HG03066 (cell line): ENCODE measurements at regions not wholly inside any gene's neighbourhood (a gene's known extent, or its start where the extent isn't known, plus 50 kb on each side); places are given as distances from the start of the nearest gene placed in this dataset.

Source experiments
- ATAC-seq: cut with Tn5 transposase; IDR thresholded peaks from one replicate; pipeline ENCODE4 v1.9.1; 2021; ENCODE audit warnings: low read depth; ENCODE audit not compliant: unreplicated experiment

DNA sequence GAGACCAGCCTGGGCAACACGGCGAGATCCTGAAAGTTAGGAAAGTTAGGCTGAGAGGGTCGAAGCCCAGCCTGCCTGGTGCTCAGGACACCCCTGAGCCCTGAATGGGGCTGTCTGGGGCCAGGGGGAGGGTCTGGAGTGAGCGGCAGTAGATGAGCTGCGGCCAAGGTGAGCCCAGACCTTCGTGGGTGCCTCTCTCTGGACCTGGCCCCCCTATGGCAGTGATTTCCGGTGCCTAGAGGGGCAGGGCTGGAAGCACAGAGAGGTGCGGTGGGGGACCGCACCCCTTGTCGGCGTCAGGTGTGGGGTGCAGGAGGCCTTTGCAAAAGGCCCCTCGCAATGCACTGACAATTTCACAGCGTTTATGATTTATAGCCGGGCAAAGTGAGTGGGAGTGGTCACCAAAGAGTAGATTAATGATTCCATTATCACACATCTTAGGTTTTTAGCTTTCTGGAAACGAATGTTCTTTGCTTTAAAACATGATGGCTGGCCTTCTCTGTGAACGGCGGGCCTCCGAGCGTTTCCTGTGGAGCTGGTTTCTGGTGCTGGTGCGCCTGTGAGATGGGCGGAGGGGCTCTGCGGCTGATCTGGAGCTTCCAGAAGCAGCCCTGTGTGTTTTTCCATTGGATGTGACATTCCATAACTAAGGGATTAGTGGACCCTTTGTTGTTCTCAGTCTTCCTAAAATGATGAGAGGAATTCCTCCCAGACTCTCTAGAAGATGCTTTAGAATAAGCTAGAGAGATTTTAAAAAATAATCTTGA lies 171.0 kb upstream of the ZNF32 start:
- ATAC-seq, result no peak

DNA sequence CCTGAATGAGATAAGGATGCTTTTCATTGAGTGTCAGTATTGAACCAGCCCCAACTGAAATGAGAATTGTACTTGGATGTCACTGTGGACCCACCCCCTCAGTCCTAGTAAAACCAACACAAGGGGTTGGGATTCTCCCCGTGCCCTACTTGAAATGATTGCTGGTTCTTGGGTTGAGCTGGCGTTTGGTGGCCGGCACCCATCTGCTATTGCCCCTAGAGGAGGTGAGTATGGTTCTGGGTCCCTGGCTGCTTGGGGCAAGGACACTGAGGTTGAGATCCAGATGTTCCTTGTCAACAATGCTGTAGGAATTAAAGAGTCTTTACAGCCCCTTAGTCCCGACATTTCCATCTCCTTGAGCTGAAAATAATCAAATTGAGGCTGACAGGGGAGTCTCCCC lies 170.0 kb upstream of the ZNF32 start:
- no peak for ATAC-seq

DNA sequence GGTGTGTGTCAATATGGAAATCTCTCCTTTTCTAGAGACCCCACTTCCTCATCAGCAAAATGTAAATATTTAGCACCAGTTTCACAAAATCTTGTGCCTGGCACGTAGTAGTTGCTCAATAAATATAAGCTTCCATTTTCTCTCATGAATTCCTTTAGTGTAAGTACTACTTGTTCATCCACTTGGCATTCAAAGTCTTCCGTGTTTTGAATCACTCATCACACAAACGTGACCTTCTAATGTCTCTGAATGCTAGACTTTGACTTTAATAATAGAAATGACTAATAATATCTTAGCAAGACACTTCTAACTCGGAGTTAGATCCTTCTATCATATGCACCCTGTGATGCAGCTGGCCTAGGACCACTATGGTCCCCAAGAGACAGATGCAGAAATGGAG lies 168.7 kb upstream of the ZNF32 start:
- no peak for ATAC-seq

DNA sequence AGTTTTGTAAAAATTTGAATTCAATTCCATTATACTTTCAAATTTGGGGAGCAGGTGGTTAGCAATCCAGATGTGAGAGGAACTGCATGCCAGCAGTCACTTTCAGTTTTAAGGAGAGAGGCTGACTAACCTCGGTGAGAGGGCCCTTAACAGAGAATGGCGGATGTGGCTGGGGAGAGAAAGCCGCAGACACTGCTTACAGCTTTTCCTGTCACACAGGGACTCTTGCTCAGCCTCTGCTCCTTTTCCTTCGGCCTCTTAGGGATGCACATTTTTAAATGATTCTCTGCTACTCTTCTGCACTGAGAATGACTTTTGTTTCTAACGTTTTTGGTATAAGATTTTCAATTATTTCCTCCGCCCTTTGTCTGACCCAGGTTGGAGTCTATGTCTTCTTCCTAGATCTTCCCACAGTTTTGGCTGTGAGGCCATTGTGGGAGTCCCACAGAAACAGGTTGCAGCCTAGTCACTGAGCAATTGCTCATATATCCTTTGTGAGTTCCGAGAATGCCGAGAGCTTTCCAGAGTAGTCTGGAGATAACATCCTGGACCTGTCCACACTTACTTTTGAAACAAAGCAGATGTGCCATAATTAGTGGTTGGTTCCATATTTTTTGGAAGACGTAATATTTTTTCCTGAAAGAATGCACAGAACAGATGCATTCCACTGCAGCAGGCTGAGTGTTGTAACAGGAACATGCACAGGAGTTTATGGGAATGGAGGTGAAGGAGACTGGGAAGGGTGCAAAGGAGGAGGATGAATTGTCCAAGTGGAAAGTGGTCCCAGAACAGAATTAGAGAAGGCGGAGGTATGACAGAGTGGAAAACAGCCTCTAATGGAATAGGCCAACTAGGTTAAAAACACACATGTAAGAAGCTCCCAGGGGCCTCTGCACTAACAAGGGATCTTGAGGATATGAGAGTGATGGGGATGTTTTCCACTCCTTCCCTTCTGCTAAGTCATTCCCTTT lies 168.0 kb upstream of the ZNF32 start:
- ATAC-seq, result peak; percentile 92

DNA sequence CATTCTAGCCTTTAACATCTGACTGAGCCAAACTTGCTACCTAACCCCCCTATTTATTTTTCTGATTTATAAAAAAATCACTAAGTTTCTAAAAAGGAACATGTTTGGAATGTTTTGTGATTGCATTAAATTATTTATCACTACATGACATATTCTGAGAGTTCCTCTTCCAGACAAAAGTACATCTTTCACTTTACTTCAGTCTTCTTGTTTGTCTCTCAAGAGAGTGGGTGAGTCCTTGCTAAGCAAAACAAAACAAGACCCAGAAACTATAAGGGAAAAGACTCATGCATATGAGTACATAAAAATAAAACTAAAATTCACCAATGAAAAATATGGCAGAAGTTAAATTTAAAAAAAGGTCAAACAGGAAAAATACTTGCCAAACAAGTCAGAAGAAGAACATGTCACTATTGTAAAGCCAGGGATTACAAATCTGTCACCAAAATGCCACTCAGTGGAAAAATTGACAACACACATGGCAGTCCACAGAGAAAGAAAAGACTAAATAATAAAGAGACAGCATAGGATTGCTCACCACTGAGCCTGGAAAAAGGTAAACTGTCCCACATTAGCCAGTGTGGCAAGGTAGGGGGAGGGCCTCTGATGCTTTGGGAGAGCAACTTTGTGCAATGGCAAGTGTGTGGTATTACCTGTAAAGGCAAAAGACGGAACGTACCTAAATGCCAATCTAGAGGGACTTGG lies 166.7 kb upstream of the ZNF32 start:
- no peak for ATAC-seq

DNA sequence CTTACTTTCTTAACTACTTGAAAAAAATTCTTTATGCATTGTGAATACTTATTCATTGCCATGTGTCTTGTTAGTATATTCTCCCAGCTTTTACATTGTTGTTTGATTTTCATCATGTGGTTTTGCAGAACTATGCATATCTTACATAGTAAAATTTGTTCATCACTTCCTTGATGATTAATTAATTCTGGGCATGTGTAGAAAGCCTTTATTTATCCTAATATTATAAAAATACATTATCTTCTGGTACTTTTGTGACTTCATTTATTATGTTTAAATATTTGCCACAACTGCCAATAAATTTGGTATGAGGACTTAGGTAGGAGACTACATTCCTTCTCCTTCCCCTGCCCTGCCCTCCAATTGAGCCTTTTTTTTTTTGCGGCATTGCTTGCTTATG lies 166.0 kb upstream of the ZNF32 start:
- ATAC-seq, result no peak

DNA sequence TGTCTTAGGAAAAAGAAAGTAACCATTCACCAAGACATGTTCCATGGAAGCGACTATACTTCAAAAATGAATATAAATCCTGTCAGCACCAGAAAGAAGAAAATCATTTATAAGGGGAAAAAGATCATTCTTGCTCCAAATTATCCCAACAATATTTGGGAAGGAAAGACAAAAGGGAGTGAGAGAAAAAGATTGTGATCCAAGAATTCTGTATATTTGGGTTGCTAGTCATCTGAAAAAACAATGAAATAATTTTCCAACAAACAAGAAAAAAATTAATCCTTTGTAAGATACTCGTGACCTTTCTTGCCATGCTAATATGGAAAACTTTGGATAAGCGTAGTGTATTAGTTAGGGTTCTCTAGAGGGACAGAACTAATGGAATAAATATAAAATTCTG lies 163.2 kb upstream of the ZNF32 start:
- no peak for ATAC-seq

DNA sequence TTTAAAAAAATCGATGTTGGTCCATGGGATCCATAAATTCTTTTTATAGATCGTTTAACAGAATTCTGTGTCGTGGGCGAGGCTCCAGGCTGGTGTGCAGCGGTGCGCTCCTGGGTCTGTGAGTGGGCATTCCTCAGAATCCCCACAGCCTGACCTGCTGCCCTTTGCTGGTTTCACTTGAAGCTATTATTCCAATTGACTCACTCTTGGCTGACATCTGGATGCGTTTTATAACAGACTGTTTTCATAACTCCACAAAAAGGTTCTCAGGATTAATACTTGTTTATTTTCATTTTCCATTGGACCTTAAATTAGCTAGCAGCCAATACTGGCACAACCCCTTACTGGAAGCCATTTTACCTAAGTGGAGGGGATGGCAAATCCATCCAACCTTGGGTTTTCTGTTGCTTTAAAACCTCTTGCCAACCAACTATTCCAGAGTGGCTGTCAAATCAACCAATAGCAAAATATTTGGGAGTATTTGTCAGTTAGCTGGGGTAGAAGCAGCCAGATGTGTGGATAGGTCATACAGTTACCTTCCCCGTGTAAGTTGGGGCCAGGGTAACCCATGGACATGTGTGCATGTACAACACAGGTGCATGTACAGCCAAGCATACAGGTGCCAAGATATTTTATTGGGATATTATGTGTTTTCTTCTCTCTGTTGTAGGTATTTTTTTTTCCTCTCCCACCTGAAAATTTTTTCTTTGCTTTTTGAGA lies 160.7 kb upstream of the ZNF32 start:
- no peak for ATAC-seq

DNA sequence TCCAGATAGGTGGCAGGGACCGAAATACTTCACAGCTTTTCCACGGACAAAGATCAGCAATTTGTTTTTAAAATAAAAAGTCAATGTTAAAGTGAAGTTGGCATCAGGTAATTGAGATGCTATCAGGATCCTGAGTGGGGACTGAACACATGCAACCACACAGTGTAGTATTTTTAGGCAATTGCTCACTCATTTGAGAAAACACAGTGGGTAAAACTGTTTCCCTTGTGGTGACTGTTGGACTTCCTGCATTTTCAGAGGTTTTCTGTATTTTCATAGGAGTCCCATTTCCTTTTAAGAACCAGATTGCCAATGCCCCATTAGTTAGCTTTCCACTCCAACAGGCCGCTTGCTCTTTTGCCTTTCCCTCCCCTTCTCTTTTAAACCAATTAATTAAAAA lies 159.5 kb upstream of the ZNF32 start:
- no peak for ATAC-seq

DNA sequence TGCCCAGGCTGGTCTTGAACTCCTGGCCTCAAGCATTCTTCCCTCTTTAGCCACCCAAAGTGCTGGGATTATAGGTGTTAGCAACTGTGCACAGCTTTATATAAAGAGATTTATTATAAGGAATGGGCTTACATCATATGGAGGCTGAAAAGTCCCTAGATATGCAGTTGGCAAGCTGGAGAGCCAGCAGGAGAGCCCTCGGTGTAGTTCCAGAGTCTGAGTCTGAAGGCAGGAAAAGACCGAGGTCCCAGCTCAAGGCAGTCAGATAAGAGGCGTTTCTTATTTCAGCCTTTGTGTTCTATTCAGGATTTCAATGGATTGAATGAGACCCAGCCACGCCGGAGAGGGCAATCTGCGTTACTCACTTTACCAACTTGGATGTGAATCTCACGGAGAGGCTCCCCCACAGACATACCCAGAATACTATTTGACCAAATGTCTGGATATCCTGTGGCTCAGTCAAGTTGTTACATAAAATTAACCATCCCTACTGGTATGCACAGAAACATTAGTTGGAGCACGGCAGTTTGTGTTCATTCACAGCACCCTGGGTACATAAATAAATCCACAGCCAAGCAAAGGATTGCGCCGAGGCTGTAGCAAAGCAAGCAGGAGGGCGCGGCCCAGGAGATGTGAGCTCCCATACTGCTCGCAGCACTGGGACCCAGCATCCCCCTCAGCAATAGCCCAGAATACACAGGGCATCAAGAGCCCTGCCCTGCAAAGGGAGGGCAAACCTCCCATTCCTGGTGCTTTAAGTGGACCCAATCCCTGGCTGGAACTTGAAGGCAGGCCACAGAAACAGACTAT lies 158.4 kb upstream of the ZNF32 start:
- no peak for ATAC-seq

DNA sequence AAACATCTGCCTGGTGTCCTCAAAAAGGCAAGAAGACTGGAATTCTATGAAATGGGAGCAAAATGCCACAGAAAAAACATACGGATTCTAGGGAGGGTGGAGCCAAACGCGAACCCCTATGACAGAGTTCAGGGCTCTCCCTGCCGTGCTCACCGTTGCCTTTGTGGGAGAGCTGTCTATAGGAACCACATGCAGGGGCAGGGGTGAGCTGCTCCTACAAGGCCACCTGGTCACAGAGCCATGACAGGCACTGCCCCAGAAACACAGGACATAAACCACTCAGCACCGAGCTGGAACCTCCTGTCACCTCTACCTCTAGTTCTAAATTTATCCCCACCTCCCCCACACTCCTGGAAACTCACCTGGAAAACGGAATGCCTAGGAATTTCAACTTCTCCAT lies 155.1 kb upstream of the ZNF32 start:
- ATAC-seq, result no peak

DNA sequence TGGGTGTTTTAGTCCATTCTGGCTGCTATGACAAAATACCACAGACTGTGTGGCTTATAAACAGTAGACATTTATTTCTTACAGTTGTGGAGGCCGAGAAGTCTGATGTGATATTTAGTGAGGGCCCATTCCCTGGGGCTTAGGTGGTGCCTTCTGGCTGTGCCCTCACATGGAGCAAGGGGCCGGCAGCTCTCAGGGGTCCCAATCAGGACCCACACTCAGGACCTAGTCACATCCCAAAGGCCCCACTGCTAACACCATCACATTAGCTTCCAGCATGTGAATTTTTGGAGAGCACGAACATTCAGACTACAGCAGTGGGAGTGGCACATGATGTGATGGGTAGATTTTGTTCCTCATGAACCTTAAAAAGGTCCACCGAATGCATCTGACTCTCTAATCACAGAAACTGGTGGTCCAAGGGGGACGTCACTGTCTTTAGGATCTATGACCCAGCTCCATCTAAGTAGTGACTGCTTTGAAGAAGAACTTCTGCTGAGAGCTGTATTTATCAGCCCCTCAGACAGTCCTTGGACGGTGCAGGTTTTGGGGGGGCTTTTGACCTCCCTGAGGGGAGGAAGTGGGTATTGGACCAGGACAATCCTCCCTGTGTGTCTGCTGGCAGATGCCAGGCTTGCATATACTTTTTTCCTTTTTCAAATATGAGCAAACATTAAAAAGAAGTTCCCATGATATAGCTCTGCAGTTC lies 154.5 kb upstream of the ZNF32 start:
- no peak for ATAC-seq

DNA sequence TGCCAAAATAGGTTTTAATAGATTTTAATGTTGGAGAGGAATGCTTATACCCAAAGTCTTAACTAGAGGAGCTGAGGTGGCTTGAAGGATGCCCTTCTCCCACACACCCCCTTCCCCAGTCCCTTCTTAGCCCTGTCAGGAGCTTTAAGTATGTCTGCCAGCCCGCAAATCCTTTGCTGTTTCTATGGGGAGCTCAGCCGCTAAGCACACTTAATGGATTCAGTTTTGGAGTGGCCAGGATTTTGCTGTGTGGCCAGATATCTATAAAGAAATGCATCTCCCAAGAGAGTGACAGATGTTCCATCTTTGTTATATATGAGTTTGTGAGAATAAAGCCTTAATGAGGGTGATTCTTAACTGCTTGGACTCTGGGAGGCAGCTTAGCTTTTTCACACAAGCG lies 152.9 kb upstream of the ZNF32 start:
- ATAC-seq, result no peak

DNA sequence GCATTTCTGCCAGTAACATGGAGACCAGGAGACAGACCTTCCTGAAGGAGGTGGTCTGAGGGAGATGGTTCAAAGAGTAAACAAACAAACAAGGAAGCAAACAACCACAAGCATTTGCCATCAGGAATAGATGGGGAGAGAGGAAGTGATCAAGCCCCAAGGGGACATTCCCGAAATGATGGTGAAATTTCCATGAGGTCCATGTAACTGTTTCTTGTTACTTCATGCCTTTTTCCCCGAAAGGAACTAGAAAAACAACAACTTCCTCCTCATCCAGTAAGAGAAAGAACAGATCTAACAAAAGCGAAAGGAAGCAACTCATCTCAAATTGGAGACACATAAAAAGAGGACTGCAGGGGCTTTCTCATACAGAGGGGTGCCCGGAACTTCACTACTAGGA lies 152.5 kb upstream of the ZNF32 start:
- no peak for ATAC-seq

DNA sequence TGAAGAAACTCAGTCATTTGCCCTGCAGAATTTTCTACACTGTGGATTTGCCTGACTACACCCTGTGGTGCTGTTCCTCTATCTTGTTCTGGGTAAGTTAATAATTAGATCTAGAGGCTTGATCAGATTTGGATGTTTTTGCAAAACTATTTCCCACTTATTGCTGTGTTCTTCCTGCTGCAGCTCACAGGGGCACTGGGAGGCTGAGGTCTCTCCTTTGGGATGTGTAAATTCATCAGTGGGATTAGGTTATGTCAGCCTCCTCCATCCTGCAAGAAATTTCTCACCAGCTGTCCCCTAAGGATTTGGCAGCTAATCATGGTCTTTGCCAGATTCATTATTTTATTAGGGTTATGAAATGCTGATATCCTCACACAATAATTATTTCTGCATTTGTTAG lies 148.1 kb upstream of the ZNF32 start:
- no peak for ATAC-seq

DNA sequence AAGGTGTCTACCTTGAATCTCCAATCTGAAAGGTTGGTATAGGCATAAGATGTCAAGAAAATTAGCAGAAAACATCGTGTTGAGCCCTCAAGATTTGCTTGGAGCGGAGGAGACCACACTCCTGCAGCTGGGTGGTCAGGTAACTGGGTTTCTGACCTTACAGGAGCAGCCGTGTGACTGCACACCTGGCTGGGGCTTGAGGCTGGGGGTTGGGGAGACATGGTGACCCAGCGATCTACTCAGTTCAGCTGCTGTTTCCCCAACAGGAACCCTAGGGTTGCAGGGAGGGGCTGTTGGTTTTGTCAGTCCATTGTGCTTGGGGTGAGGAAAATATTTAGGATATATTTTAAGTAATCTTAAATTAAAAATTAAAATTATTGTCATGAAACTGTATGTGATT lies 147.0 kb upstream of the ZNF32 start:
- no peak for ATAC-seq

DNA sequence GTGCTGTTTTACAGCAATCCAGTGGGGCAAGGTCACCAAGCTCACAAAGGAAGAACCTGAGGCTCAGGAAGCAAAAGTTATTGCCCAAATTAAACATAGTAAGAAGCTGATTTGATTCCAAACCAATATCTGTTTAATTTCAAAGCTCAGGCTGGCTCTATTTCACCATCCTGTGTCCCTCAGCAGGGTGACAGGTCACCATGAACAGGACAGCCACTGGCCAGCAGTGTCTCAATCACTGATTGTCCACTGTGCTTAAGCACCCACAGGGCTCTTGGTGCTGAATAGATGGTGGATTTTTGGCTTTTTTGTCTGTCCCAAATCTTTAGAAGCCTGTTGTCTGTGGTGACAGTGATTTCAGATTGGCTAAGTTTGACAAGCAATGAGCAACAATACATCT lies 146.4 kb upstream of the ZNF32 start:
- no peak for ATAC-seq

DNA sequence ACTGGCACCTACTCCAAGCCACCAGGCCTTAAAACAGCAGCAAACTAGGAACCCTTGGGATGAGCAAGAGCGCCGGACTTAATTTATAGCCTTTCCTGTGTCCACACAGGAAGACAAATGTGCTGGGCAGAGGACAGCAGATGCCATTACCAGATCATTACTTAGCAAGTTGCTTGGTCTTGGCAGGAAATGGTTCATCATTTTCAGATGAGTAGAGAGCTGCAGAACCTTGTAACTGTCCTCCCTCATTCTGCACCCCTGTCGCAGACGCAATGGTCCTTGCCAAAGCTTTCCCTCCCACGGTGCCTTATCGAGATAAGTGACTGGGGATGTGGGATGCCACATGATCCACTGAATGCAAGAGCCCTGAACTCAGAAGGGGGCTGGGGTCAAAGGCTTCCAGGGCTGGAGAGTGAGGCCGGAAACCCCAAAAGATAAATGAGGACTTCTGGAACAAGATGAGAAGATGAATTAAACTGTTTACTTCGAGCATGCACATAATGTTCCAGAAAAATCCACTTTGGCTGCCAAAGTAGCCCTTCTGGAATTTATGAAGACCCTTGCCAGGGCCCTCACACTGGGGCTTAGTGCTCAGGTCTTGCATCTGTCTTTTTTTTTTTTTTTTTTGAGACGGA lies 145.6 kb upstream of the ZNF32 start:
- no peak for ATAC-seq

DNA sequence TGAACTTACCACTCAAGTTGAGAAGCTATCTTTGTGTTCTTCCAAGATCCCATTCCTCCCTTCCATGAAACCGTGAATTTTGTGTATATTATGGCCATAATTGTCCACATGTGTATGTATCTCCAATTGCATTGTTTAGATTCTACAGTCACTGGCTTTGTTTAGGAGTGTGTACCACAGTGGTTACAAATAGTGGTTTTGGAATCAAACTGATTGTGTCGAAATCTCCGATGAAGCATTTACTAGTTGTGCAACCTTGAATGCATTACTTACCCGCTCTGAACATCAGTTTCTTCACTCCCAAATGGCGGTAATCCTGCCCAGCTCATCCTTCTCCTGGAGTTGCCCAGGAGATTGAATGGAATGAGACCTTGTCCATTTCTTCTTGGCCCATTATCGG lies 145.0 kb upstream of the ZNF32 start:
- no peak for ATAC-seq
